ENCODE measurements at regions not wholly inside any gene's neighbourhood (a gene's known extent, or its start where the extent isn't known, plus 50 kb on each side); places are given as distances from the start of the nearest gene placed in this dataset.

- TF ChIP-seq REST (IDR thresholded peaks at IDR 0.05; ENCODE audit: low read depth) (no peak), RAD21 (IDR thresholded peaks at IDR 0.05; ENCODE audit: low read depth) (no peak), YY1 (IDR thresholded peaks at IDR 0.05; ENCODE audit: low read depth) (no peak), TAF1 (IDR thresholded peaks at IDR 0.05; ENCODE audit: low read depth) (no peak), TEAD4 (IDR thresholded peaks at IDR 0.05) (no peak)
Observed at GRCh38 chr6:150661216-150662007, 61.7 kb downstream of the PLEKHG1 start.
